IMR-90 (cell line): ENCODE measurements at regions not wholly inside any gene's neighbourhood (a gene's known extent, or its start where the extent isn't known, plus 50 kb on each side); places are given as distances from the start of the nearest gene placed in this dataset.

Experiments
- ATAC-seq: fragments of 200-7000 bp; cut with Tn5 transposase; 2 replicates; pipeline ENCODE4 v1.9.1; 2020; ENCODE audit warnings: low read depth, mild to moderate bottlenecking, moderate library complexity
- BruUV-seq: library from RNA; stranded (reverse); fragments of 400-500 nt; replicated peaks from 2 replicates; lab custom pipeline; 2021; lab: Mats Ljungman, UMichigan
- CTCF ChIA-PET: fragments of 300-600 bp; formaldehyde crosslinking; extraction: SDS; loops from one replicate; lab custom pipeline; 2021; ENCODE audit warnings: antibody characterized with exemption; lab: Yijun Ruan, JAX
- POLR2A ChIA-PET: fragments of 300-600 bp; sonication (Branson Sonifier 250); formaldehyde crosslinking; loops from one replicate; lab custom pipeline; 2022; ENCODE audit warnings: antibody characterized with exemption; ENCODE audit not compliant: unreplicated experiment; lab: Charles Lee
- DNase-seq: peaks from one replicate; pipeline ENCODE4 v3.0.0; 2013
- H2AFZ ChIP-seq: replicated peaks from 2 replicates; pipeline ENCODE3; 2013; ENCODE audit warnings: low read length, mild to moderate bottlenecking; ENCODE audit not compliant: poor library complexity
- H2AK5ac ChIP-seq: 2 replicates; pipeline ENCODE4 v1.6.1; 2013; ENCODE audit warnings: low read depth, low read length, inconsistent platforms
- H2AK9ac ChIP-seq: replicated peaks from 2 replicates; pipeline ENCODE3; 2013; ENCODE audit warnings: mild to moderate bottlenecking, low read depth, low read length, moderate library complexity; ENCODE audit not compliant: poor library complexity
- H2BK120ac ChIP-seq: 2 replicates; pipeline ENCODE4 v1.6.1; 2013; ENCODE audit warnings: low read depth, low read length, inconsistent platforms
- H2BK15ac ChIP-seq: 3 replicates; pipeline ENCODE4 v1.6.1; 2013; ENCODE audit warnings: low read depth, low read length, inconsistent platforms
- H2BK20ac ChIP-seq: 2 replicates; pipeline ENCODE4 v1.6.1; 2013; ENCODE audit warnings: low read depth, mild to moderate bottlenecking, inconsistent platforms, low read length, moderate library complexity
- H2BK5ac ChIP-seq: 2 replicates; pipeline ENCODE4 v1.6.1; 2013; ENCODE audit warnings: mild to moderate bottlenecking, low read depth, low read length, inconsistent platforms; ENCODE audit not compliant: poor library complexity, severe bottlenecking
- H3K14ac ChIP-seq: replicated peaks from 2 replicates; pipeline ENCODE4 v1.6.1; 2013; ENCODE audit warnings: low read depth, low read length, inconsistent platforms
- H3K18ac ChIP-seq: 2 replicates; pipeline ENCODE4 v1.6.1; 2013; ENCODE audit warnings: low read depth, low read length, control low read depth
- H3K23ac ChIP-seq: 2 replicates; pipeline ENCODE4 v1.6.1; 2013; ENCODE audit warnings: low read depth, low read length, inconsistent platforms
- H3K27ac ChIP-seq: 2 replicates; pipeline ENCODE4 v1.5.1; 2013; ENCODE audit warnings: mild to moderate bottlenecking, control low read depth, low read length; ENCODE audit not compliant: insufficient read depth
- H3K27me3 ChIP-seq: 2 replicates; pipeline ENCODE4 v1.6.1; 2013; ENCODE audit warnings: low read length; ENCODE audit not compliant: control insufficient read depth, insufficient read depth
- H3K36me3 ChIP-seq: 2 replicates; pipeline ENCODE4 v1.6.1; 2013; ENCODE audit warnings: low read length, mixed read lengths; ENCODE audit not compliant: control insufficient read depth, insufficient read depth
- H3K4ac ChIP-seq: 2 replicates; pipeline ENCODE4 v1.6.1; 2013; ENCODE audit warnings: low read depth, low read length, inconsistent platforms
- H3K4me1 ChIP-seq: 2 replicates; pipeline ENCODE4 v1.6.1; 2013; ENCODE audit warnings: low read length, mixed read lengths; ENCODE audit not compliant: control insufficient read depth, insufficient read depth
- H3K4me2 ChIP-seq: 2 replicates; pipeline ENCODE4 v1.6.1; 2013; ENCODE audit warnings: low read depth, mild to moderate bottlenecking, control low read depth, low read length, moderate library complexity
- H3K4me3 ChIP-seq: 2 replicates; pipeline ENCODE4 v1.5.1; 2013; ENCODE audit warnings: low read depth, mild to moderate bottlenecking, control low read depth, low read length, moderate library complexity; ENCODE audit not compliant: insufficient read depth
- H3K56ac ChIP-seq: 2 replicates; pipeline ENCODE4 v1.6.1; 2013; ENCODE audit warnings: low read length, inconsistent platforms; ENCODE audit not compliant: insufficient read depth; ENCODE audit errors: extremely low read depth
- H3K79me1 ChIP-seq, 2 experiments: 2 replicates each; pipeline ENCODE4 v1.6.1; 2013; ENCODE audit warnings: low read length in 2 of 2, inconsistent platforms in 1 of 2, low read depth in 1 of 2
- H3K9ac ChIP-seq: 2 replicates; pipeline ENCODE4 v1.6.1; 2013; ENCODE audit warnings: low read depth, low read length, control low read depth
- H3K9me1 ChIP-seq: 2 replicates; pipeline ENCODE4 v1.6.1; 2013; ENCODE audit warnings: low read length, inconsistent platforms; ENCODE audit not compliant: insufficient read depth
- H3K9me3 ChIP-seq: 2 replicates; pipeline ENCODE4 v1.6.1; 2013; ENCODE audit warnings: low read length; ENCODE audit not compliant: control insufficient read depth, insufficient read depth
- H4K20me1 ChIP-seq: 2 replicates; pipeline ENCODE4 v1.6.1; 2013; ENCODE audit warnings: low read length, inconsistent platforms; ENCODE audit not compliant: insufficient read depth
- H4K5ac ChIP-seq: 2 replicates; pipeline ENCODE4 v1.6.1; 2013; ENCODE audit warnings: mild to moderate bottlenecking, low read depth, low read length, control low read depth
- H4K8ac ChIP-seq, 2 experiments: 2 replicates each; pipeline ENCODE4 v1.6.1; 2013; ENCODE audit warnings: low read depth in 2 of 2, low read length in 2 of 2, control low read depth in 1 of 2, inconsistent platforms in 1 of 2
- H4K91ac ChIP-seq: 2 replicates; pipeline ENCODE4 v1.6.1; 2013; ENCODE audit warnings: low read depth, low read length, inconsistent platforms; ENCODE audit not compliant: insufficient read depth
- CEBPB ChIP-seq: IDR thresholded peaks from 2 replicates; pipeline ENCODE4 v1.6.1; 2012; ENCODE audit warnings: low read depth, low read length, improper control_type of control experiment
- ELK1 ChIP-seq: fragments of 150-350 bp; IDR thresholded peaks from 2 replicates; pipeline ENCODE4 v1.6.1; 2016; ENCODE audit warnings: low read depth, mild to moderate bottlenecking, low read length, moderate library complexity, borderline replicate concordance
- MAFK ChIP-seq: IDR thresholded peaks from 2 replicates; pipeline ENCODE4 v1.6.1; 2012; ENCODE audit warnings: low read depth, low read length, improper control_type of control experiment
- NFE2L2 ChIP-seq: fragments of 150-350 bp; IDR thresholded peaks from 2 replicates; pipeline ENCODE4 v1.6.1; 2016; ENCODE audit warnings: low read depth, mild to moderate bottlenecking, low read length
- POLR2A ChIP-seq: IDR thresholded peaks from 2 replicates; pipeline ENCODE4 v1.6.1; 2012; ENCODE audit warnings: mild to moderate bottlenecking, low read depth, low read length
- RCOR1 ChIP-seq: IDR thresholded peaks from 2 replicates; pipeline ENCODE4 v1.6.1; 2012; ENCODE audit warnings: mild to moderate bottlenecking, low read length, improper control_type of control experiment; ENCODE audit not compliant: insufficient replicate concordance
- SMC3 ChIP-seq: fragments of 150-350 bp; IDR thresholded peaks from 2 replicates; pipeline ENCODE4 v1.6.1; 2016; ENCODE audit warnings: low read depth, mild to moderate bottlenecking, antibody characterized with exemption, low read length, moderate library complexity
- WGBS, 2 experiments: methylation state at CpG; one replicate each; pipeline versions ENCODE4 v1.1.5 to v1.1.7; 2013; ENCODE audit warnings: missing lambda C conversion rate in 2 of 2; ENCODE audit not compliant: insufficient read length in 1 of 2; ENCODE audit errors: extremely low coverage in 2 of 2; 5-methylcytosine and 5-hydroxymethylcytosine counted together
- dilution Hi-C: fragments of 300-500 bp; cut with HindIII; formaldehyde crosslinking; loops from one replicate; pipeline ENCODE4 v1.14.3; 2018; ENCODE audit warnings: low sequenced_read_pairs; ENCODE audit not compliant: unreplicated experiment
- in situ Hi-C: fragments of 300-500 bp; cut with MboI; formaldehyde crosslinking; loops from 3 replicates; pipeline ENCODE4 v1.14.3; 2019; ENCODE audit warnings: low sequenced_read_pairs, inconsistent platforms, mixed read lengths
- intact Hi-C: fragments of 100-400 bp; cut with micrococcal nuclease; formaldehyde crosslinking; loops from 2 replicates; pipeline ENCODE4 v1.10.0; 2022

DNA sequence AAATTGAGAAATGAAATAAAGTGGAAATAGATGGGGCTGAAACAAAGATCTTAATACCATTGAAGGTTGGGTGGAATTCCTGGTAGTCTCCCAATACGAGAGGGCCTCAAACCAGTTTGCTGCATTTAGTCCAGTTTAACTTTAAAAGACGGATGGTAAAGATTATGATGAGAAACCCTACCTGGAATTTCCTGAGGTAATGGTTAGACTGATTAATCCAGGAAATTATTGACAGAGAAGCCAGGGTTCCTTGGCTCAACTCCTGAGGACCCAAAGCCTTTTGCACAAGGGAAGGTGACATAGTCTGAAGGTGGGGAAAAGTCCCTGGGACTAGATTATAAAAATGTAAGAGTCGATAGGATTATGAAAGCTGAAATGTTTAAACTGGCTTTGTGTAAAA is 133.2 kb upstream of the SLITRK5 start:
- no peak overlapping the region for H3K14ac ChIP-seq
- H4K91ac ChIP-seq, result no peak overlapping the region
- WGBS, 2 experiments, result 24% methylated on average over 2 of the region's 3 CpGs; no CpG with 5 or more reads in 1 of the 2 experiments
- no peak overlapping the region for H3K56ac ChIP-seq
- no peak overlapping the region for H2BK15ac ChIP-seq
- no peak overlapping the region for H3K4ac ChIP-seq
- no peak overlapping the region for H3K9ac ChIP-seq
- H3K79me1 ChIP-seq, result no peaks in the 10 kb centered on the region
- H2AK9ac ChIP-seq, result no peak overlapping the region
- H4K20me1 ChIP-seq, result no peaks in the 10 kb centered on the region
- no TSS peak for BruUV-seq
- no peak overlapping the region for H2AK5ac ChIP-seq
- no peak overlapping the region for H3K27ac ChIP-seq
- H3K36me3 ChIP-seq, result no peaks in the 10 kb centered on the region
- H3K4me2 ChIP-seq, result no peak overlapping the region
- H3K23ac ChIP-seq, result no peak overlapping the region
- ATAC-seq (no peak), DNase-seq (no peak)
- ChIA-PET POLR2A (no interaction called here), CTCF (no interaction called here)
- H3K4me1 ChIP-seq, result no peaks in the 10 kb centered on the region
- H3K9me3 ChIP-seq, result peaks cover 4% of the 10 kb centered on the region; the same call in 1 of the 2 replicates
- no peaks in the 10 kb centered on the region for H3K27me3 ChIP-seq
- H4K8ac ChIP-seq, result no peak overlapping the region
- H2BK20ac ChIP-seq, result no peak overlapping the region
- in situ Hi-C loops, result no loop called here
- no peak for TF ChIP-seq MAFK
- no peak for TF ChIP-seq SMC3
- TF ChIP-seq POLR2A, result no peak
- no peak for TF ChIP-seq CEBPB
- TF ChIP-seq ELK1, result no peak
- no peak for TF ChIP-seq RCOR1
- TF ChIP-seq NFE2L2, result no peak
- intact Hi-C loops, result no loop called here
- H3K4me3 ChIP-seq, result no peak overlapping the region
- no peak overlapping the region for H2BK120ac ChIP-seq
- no peak overlapping the region for H3K18ac ChIP-seq
- no peaks in the 10 kb centered on the region for H3K9me1 ChIP-seq
- no peak overlapping the region for H2AFZ ChIP-seq
- no peak overlapping the region for H2BK5ac ChIP-seq
- dilution Hi-C loops, result no loop called here
- no peak overlapping the region for H4K5ac ChIP-seq
